CD4-positive, alpha-beta T cell treated with Interleukin-6 for 4 hours (primary cell): ENCODE measurements at regions not wholly inside any gene's neighbourhood (a gene's known extent, or its start where the extent isn't known, plus 50 kb on each side); places are given as distances from the start of the nearest gene placed in this dataset.
"Not testable (repeated sequence)": the region's sequence is repeated elsewhere in the genome, so short reads cannot be mapped to it uniquely, and the experiment has no call there.

Experiments used
- DNase-seq: peaks from one replicate; pipeline ENCODE4 v3.0.0-alpha.2; 2020; ENCODE audit warnings: mixed read lengths

DNA sequence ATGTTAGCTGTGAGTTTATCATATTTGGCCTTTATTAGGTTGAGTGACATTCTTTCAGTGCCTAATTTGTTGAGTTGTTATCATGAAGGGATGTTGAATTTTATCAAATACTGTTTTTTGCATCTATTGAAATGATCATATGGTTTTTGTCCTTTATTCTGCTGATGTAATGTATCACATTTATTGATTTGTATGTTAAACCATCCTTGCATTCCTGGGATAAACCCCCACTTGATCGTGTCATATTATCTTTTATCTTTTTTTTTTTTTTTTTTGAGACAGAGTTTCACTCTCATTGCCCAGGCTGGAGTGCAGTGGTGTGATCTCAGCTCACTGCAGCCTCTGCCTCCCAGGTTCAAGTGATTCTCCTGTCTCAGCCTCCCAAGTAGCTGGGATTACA is 51.9 kb upstream of the MFGE8 start:
- DNase-seq = not testable (repeated sequence)

DNA sequence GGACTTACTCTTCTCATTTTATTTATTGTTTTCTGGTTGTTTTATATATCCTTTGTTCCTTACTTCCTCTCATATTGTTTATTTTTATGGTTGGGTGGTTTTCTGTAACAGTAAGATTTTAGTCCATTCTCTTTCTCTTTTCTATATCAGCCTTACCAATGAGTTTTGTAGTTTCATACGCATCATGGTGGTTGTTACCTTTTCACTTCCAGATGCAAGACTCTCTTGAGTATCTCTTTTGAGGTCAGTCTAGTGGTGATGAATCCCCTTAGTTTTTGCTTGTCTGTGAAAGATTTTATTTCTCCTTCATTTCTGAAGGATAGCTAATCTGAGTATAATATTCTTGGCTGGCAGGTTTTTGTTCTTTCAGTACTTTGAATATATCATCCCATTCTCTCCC is 57.1 kb upstream of the MFGE8 start:
- DNase-seq = no peak

DNA sequence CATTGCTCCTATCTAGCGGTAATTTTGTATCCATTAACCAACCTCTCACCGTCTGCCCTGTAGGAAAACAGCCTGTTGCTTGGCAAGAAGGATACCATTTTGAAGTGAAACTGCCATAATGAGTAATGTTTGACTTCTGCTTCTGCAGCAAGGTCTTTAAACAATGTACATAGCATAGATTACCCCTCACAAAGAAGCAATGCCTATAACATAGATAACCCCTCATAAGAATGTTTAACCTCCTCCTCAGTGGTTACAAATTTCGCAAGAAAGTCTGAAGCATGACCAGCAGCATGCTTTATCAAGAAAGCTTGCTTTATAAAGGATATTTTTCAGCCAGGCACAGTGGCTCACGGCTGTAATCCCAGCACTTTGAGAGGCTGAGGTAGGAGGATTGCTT is 61.2 kb upstream of the MFGE8 start:
- DNase-seq = no peak

DNA sequence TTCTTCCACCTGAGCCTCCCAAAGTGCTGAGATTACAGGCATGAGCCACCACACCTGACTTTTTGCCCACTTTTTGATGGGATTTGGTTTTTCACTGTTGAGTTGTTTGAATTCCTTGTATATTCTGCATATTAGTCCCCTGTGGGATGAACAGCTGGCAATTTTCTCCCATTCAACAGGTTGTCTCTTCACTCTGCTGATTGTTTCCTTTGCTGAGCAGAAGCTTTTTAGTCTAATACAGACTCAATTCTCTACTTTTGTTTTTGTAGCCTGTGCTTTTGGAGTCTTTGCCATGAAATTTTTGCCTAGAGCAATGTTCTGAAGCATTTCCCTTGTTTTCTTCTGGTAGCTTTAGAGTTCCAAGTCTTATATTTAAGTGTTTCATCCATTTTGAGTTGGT is 62.7 kb upstream of the MFGE8 start:
- no peak for DNase-seq

DNA sequence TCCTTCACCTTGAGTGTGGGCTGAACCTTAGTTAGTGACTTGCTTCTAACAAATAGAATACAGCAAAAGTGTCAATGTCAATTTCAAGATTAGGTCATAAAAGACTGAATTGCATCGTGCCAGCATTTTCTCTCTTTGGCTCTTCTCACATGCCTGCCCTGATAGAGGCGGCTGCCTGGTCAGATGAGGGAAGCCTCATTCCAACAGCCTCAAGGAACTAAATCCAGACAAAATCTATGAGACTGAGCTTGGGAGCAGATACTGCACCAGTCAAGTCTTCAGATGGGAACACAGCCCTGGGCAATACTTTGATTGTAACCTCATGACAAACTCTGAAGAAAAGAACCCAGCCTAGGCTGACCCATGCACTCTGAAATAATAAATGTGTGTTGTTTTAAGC is 63.5 kb upstream of the MFGE8 start:
- no peak for DNase-seq

DNA sequence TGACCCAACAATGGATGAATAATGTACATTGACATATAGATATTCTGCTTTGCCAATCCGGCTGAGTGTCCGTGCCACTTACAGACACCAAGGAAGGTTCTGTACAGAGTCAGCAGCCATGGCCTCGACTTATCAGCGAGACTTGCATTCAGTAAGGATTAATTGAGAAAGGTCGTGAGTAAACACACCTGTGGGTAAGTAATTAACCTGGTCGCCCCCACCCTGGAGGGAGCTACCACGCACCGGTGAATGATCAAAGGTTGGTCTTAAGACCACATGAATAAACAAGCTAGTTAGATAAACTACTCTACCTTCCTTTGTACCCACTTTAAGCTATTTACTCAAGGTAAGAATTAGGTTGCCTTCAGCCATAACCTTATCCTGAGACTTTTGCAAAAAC is 66.5 kb upstream of the MFGE8 start:
- DNase-seq = no peak

DNA sequence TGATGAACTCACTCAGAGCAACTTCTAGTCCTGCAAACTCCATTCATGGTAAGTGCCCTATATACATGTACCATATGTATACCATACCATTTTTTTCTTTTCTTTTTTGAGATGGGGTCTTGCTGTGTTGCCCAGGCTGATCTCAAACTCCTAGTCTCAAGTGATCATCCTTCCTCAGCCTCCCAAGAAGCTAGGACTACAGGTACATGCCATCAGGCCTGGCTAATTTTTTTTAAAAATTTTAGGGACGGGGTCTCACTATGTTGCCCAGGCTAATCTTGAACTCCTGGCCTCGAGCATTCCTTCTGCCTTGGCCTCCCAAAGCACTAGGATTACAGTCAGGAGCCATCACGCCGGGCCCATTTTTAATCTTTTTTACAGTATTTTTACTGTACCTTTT is 67.3 kb upstream of the MFGE8 start:
- no peak for DNase-seq

DNA sequence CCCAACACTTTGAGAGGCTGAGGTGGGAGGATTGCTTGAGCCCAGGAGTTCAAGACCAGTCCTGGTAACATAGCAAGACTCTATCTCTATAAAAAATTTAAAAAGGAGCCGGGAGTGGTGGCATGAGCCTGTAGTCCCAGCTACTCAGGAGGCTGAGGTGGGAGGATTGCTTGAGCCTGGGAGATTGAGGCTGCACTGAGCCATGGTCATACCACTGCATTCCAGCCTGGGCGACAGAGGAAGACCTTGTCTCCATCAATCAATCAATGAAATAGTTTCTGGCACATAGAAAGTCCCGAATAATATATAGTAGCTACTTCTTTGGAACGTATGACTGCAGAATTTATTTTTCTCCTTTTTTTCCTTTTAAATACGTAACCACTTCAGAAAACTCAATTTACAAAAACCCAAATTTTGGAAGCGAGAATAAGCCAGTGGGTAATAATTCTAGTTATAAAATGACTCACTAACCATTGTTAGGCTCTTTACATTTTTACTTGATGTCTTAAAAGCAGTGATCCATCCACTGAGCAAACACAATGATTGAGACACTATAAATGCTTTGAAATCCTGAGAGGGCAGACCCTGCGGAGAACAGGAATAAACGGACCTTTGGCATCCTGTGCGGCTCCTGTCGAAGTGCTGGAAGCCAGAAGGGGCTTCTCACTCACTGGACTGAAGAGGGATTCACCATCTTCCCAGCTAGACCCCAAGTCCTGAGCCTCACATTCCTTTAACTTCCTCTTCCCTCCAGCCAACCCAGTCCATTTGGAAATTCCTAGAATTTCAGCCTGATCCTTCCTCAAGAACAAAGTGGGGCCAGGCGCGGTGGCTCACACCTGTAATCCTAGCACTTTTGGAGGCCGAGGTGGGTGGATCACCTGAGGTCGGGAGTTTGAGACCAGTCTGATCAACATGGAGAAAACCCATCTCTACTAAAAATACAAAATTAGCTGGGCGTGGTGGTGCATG is 68.4 kb upstream of the MFGE8 start:
- DNase-seq = no peak

DNA sequence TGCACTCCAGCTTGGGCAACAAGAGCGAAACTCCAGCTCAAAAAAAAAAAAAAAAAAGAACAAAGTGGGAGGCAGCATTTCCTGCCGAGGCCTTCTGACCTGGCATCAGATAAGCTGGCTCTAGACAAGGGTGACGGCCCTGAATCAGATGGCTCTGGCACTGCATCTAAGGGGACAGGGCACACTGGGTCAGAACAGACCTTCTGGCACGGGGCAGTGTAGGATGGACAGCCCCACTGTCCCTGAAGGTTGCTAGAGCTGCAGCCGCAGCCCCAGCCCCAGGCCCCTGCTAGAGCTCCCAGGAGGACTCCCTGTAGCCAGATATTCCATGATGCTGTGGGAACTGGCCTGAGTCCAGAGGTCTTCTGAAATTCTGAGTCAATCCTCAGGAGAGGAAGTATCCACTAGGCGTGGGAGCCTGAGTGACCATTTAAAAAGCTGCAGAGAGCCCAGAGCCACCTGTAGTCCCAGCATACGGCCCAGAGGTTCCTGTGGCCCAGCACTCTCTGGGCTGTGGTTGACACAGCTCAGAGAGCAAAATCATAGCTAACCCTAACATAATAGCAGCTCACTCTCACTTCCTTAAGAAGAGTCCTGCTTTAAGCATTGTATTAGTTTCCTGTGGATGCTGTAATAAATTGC is 69.2 kb upstream of the MFGE8 start:
- DNase-seq = no peak

DNA sequence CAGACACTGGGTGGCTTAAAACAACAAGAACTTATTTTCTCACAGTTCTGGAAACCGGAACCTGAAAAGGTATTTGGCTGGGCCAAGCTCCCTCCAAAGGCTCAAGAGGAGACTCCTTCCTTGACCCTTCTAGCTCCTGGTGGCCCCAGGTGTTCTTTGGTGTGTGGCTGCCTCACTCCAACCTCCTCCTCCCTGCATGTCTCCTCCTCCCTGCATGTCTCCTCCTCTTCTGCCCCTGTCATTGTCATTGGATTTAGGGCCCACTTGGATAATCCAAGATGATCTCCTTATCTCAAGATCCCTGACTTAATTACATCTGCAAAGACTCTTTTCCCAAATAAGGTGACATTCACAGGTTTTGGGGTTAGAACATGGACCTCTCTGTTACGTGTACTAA is 69.8 kb upstream of the MFGE8 start:
- DNase-seq = no peak

DNA sequence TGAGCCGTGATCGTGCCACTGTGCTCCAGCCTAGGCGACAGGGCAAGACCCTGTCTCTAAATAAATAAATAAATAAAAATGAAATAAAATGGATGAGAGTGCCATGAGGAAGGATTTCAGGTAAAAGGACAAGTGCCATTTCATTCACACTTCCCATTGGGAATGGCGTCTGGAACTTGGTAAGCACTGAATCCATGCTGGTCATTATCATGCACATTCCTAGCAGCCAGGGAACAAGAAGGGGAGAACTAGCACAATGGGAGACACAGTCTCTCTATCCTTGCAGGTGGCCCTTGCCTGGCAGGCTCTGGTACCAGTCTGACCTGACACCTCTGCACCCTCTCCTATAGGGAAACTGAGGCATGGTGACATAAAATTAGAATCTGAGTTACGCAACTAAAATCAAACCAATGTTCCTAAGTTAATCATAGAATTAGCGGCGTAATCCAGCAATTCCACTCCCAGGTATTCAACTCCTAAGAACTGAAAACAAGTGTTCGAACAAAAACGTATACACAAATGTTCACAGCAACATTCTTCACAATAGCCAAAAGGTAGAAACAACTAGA is 70.8 kb upstream of the MFGE8 start:
- no peak for DNase-seq

DNA sequence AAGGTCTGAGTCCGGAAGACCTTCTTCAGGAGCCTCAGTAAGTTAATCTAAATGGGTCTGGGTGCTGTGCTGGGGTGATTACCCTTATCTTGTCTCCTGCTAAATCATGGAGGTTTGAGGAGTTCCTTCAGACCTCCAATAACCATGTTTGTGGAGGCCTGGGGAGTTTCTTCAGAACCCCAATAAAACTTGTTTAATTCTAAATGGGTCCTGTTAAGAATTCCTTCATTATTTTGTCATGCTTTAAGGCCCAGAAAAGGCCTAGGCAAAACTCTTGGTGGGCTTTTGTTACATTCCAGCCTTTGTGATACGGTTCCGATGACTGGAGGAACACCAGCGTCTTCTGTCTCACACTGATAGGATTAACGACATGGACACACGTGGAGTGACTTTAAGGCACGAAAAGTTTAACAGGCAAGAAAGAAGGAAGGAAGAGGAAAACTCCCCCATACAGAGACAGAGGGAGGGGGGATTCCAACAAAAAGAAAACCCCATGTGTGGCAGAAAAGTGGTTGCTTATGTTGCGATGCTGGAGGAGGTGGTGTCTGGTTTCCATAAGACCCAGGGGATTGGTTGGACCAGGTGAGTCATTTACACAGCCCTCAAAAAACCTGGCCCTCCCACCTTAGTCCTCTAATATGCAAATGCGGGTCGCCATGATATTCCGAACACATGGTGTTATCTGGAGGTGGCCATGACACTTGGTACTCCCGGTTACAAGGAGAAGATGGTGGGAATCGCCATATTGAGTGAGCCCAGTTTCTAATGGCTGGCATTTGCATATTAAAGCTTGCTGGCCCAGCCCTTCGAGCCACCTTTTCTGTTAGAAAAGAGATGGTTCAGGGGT is 72.6 kb upstream of the MFGE8 start:
- no peak for DNase-seq

DNA sequence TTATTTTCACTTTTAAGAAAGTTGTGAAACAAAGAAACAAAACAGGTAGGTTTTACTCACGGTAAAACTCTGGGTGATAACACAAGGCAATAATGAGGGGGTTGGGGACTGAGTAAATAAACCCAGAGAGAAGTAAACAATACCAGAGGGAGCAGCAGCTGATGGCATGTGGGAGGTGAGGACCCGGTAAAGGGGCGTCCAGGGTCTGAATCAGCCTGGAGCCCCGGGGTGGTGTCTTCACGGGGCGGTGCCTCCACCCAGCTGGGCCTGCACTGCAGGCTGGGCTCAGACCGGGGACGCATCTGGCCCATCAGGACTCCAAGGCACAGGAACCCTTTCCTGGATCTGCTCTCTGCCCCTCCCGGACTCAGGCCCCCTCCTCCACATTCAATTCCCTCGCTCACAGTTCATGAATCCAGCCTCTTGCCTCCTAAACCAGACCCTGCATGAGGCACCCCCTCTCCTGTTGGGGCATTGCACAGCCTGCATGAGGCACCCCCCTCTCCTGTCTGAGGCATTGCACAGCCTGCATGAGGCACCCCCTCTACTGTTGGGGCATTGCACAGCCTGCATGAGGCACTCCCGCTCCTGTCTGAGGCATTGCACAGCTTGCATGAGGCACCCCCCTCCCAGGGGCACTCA is 73.9 kb upstream of the MFGE8 start:
- no peak for DNase-seq

DNA sequence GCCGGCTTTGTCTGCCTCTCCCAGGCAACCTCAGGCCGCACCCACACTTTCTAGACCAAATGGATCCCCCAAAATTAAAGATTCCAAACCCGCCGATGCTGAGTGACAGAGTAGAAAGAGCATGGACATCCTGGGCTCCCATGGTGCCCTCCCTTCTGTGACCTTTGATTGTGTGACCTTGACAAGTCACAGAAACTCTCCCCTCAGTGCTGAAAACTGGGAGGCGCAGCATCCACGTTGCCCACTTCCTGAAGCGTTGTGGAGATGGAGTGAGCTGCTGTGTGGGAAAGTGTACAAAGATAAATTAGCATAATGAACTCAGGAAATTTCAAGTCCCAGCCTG is 74.4 kb upstream of the MFGE8 start:
- no peak for DNase-seq

DNA sequence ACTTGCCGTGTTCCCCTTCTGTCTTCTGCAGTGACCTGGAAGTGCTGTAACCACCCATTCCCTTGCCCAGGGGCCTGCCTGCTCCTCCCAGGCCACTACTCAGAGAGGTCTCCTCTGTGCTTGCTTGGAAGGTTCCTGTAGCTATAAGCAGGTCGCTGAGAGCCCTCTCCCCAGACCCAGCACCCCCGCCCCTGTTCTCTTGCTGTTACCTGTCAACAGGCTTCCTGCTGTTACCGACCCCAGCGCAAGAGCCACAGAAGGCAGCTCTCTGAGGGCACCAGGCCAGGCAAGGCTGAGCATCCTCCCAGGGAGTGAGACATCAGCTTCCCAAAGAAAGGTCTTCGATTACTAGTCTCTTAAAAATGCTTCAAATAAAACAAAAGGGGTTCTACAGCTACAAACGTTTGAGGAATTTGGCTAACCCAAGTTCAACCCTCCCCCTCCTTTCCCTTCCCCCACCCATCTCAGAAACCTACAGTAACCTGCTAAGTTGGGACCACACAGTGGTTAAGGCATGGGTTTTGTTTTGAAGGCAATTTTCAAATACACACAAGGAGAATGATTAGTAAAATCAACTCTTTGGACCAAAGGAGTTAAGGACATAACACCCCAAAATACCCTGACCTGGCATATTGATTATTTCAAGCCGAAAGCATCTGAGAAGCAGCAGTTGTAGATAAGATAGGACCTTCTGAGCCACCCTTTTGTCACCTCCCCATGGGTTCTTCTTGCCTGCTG is 74.9 kb upstream of the MFGE8 start:
- no peak for DNase-seq

DNA sequence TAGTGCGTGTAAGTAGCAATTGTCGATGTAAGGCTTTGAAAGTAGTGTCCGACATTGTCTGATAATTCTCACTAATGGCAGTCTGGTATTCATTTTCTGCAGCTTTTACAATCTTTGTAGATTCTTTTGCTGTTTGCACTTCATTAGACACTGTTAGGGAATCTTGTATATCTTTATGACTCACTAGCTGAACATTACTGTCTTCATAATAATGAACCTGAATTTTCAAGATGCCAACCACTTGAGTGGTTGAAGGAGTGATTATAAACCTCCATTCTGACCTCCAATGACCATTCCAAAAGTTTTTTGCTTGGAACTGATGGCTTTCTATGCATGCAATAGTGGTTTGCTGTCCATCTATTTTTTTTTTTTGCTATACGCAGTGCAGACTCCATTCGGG is 76.4 kb upstream of the MFGE8 start:
- DNase-seq = no peak

DNA sequence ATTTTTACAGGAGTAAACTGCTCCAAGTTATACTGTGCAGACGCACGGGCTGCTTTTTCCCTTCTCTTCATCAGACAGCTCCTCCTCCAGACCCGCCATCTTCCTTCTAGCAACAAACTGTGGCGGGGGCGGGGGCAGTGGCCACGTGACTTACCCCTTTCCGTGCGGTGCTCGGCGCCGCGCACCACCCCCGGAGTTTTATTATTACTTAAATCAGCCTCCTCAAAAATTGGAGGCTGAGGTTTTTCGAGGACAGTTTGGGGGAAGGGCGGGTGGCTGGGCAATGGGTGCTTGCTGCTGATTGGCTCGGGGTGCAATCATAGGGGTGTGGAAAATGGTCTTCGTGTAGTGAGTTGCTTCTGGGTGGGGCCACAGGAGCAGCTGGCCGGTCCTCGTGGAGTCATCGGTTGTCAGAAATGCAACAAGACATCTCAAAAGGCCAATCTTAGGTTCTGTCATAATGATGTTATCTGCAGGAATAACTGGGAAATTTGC is 77.1 kb upstream of the MFGE8 start:
- no peak for DNase-seq

DNA sequence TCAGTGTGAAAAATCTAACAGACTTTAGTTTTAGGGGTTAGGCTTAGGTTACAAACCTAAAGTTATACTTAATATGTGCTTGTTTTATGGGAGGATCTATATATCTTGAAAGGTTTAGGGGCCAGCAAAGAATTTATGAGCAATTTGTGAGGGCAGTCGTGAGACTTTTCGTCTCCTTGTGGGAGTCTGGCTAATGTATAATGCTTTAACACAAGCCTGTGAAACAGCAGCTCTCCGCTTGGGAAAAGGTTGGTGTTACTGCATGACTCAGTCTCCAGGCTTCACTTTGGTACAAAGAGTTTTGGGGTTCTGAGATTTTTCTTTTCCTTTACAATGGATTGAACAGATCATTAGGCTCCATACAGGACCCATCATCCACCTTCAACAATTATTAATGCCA is 79.0 kb upstream of the MFGE8 start:
- DNase-seq = no peak

DNA sequence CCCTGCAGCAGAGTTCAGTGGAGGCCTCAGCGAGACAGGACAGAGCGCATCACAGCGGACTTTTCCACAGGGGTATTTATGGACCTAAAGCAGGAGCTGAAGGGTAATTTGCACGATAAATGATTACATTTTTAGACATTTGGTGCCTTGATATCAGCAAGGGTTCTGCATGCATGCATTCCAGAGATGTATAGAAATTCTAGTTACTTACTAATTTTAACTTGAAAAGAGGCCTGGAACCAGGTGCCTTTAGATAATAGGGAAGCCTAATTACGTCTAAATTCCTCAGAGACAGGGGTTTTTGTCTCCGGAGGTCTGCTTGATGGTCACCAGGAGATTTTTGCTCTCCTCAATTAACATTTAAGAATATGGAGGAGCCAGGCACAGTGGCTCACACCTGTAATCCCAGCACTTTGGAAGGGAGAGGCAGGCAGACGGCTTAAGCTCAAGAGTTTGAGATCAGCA is 79.8 kb upstream of the MFGE8 start:
- DNase-seq = no peak

DNA sequence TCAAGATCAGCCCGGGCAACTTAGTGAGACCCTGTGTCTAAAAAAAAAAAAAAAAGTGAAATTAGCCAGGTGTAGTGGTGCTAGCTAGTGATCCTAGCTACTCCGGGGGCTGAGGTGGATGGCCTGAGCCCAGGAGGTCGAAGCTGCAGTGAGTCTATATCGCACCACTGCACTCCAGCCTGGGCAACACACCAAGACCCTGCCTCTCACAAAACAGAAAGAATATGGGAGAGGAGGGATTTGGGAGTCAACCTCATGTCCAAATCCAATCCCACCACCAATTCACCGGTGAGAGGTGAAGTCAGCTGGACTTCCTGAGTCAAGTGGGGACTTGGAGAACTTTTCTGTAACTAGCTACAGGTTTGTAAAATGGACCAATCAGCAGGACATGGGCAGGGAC is 80.5 kb upstream of the MFGE8 start:
- DNase-seq = no peak

DNA sequence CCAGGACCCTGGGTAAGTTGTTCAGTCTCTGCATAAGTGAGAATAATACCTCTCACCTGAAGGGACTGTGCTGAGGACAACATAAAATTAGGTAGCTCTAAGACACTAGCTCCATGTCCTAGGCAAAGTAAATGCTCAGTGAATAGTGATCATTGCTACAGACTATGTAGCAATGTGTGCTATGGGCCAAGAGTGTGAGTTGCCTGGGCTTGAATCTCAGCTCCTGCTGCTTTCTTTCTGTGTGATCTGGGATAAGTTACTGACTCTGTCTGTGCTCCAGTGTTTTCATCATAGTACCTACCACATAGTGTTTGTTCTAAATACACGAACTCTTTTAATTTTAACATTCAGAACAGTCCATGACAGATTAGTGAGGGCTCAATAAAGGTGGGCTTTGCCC is 81.1 kb upstream of the MFGE8 start:
- DNase-seq = no peak

DNA sequence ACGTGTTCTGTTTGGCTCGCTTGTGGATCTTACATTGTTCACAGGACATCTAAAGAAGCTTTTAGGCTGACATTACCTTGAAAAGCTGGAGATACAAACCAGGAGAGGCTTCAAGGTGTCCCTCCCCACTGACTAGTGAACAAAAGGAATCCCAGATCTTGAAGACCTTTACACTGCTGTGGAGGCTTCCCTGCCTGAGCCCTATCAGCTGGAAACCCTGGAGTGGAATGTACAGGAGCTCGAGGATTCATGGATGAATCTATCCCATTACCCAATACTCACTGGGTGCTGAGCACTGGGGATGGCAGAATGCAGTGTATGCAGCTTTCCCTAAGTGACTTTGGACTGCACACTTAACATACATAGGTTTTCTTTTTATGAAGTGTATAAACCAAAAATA is 82.3 kb upstream of the MFGE8 start:
- DNase-seq = no peak
